Upper lobe of left lung (tissue), 6 donors: ENCODE measurements at regions not wholly inside any gene's neighbourhood (a gene's known extent, or its start where the extent isn't known, plus 50 kb on each side); places are given as distances from the start of the nearest gene placed in this dataset.

Source experiments
- ATAC-seq, 2 donors: fragments of 200-7000 bp; cut with Tn5 transposase; one replicate each; pipeline ENCODE4 v1.9.1; 2022; ENCODE audit warnings: mild to moderate bottlenecking in 2 of 2, moderate library complexity in 2 of 2; ENCODE audit not compliant: low FRiP score in 2 of 2
- DNase-seq, 2 donors: peaks; one replicate each; pipeline ENCODE4 v3.0.0-alpha.2; 2019 to 2020
- H3K27ac ChIP-seq, 4 donors: fragments of 200-600 bp; sonication (generic); one replicate each; pipeline ENCODE4 v1.5.1; 2016 to 2019
- H3K27me3 ChIP-seq, 4 donors: fragments of 200-600 bp; sonication (generic); one replicate each; pipeline ENCODE4 v1.5.1; 2017 to 2019
- H3K36me3 ChIP-seq, 4 donors: fragments of 200-600 bp; sonication (generic); one replicate each; pipeline ENCODE4 v1.5.1; 2016 to 2019
- H3K4me1 ChIP-seq, 4 donors: fragments of 200-600 bp; sonication (generic); one replicate each; pipeline ENCODE4 v1.5.1; 2018 to 2019
- H3K4me3 ChIP-seq, 4 donors: fragments of 200-600 bp; sonication (generic); one replicate each; pipeline ENCODE4 v1.5.1; 2017 to 2019; ENCODE audit warnings: mild to moderate bottlenecking in 2 of 4, moderate library complexity in 1 of 4
- H3K9me3 ChIP-seq, 4 donors: fragments of 200-600 bp; sonication (generic); one replicate each; pipeline ENCODE4 v1.5.1; 2018 to 2019
- CTCF ChIP-seq, 6 experiments: fragments of 450-650 bp in 4 of 6; fragments of 200-600 bp in 2 of 6; sonication (generic) in 2 of 6; IDR thresholded peaks; one replicate each; pipeline ENCODE4 v1.5.1; 2016 to 2019; ENCODE audit warnings: antibody characterized with exemption in 6 of 6
- EP300 ChIP-seq, 4 donors: sonication (generic); formaldehyde crosslinking; IDR thresholded peaks; one replicate each; pipeline ENCODE4 v1.5.1; 2017; ENCODE audit warnings: antibody characterized with exemption in 4 of 4, control low read depth in 2 of 4
- POLR2A ChIP-seq, 4 donors: fragments of 450-650 bp; IDR thresholded peaks; one replicate each; pipeline ENCODE4 v1.5.1; 2016 to 2017; ENCODE audit warnings: antibody characterized with exemption in 4 of 4, mild to moderate bottlenecking in 2 of 4
- POLR2AphosphoS5 ChIP-seq, 2 donors: sonication (generic); formaldehyde crosslinking; IDR thresholded peaks; one replicate each; pipeline ENCODE4 v1.5.1; 2017; ENCODE audit warnings: antibody characterized with exemption in 2 of 2
- WGBS, 2 donors: methylation state at CpG; one replicate each; pipeline ENCODE4 v1.1.5; 2017 to 2018; 5-methylcytosine and 5-hydroxymethylcytosine counted together
- donor health status: DM: no; HTN: no; CAD: no; lungs with moderate emphysema.
- donor health status: DM: no; HTN: yes; CAD: no; lungs with severe emphysema.

- H3K4me1 ChIP-seq = no peaks in the 10 kb centered on the region
- H3K27ac ChIP-seq = no peak overlapping the region
- no peaks in the 10 kb centered on the region for H3K27me3 ChIP-seq
- WGBS, 2 donors = 28 to 41% methylated on average over 2 of the region's 2 CpGs
- no peak for TF ChIP-seq POLR2A (IDR thresholded peaks at IDR 0.05)
- no peak for TF ChIP-seq CTCF (IDR thresholded peaks at IDR 0.05)
- no peak for TF ChIP-seq EP300 (IDR thresholded peaks at IDR 0.05)
- no peak for TF ChIP-seq POLR2AphosphoS5 (IDR thresholded peaks at IDR 0.05)
- no peaks in the 10 kb centered on the region for H3K36me3 ChIP-seq
- ATAC-seq = no peak
- H3K9me3 ChIP-seq = no peaks in the 10 kb centered on the region
- no peak overlapping the region for H3K4me3 ChIP-seq
- DNase-seq = no peak
Measured at GRCh38 chr3:153963012-153963411, 158.2 kb upstream of the ARHGEF26 start.

GRCh38 chr3:153967260-153967659, 153.9 kb upstream of the ARHGEF26 start:
- WGBS, 2 donors = 85 to 92% methylated on average over 2 of the region's 2 CpGs
- TF ChIP-seq EP300 (IDR thresholded peaks at IDR 0.05) (no peak), POLR2A (IDR thresholded peaks at IDR 0.05) (no peak), POLR2AphosphoS5 (IDR thresholded peaks at IDR 0.05) (no peak), CTCF (IDR thresholded peaks at IDR 0.05) (no peak)
- H3K27me3 ChIP-seq = no peaks in the 10 kb centered on the region
- DNase-seq (no peak), ATAC-seq (no peak)
- no peak overlapping the region for H3K4me3 ChIP-seq
- no peaks in the 10 kb centered on the region for H3K36me3 ChIP-seq
- no peaks in the 10 kb centered on the region for H3K9me3 ChIP-seq
- no peaks in the 10 kb centered on the region for H3K4me1 ChIP-seq
- no peak overlapping the region for H3K27ac ChIP-seq

- no peak for ATAC-seq
- DNase-seq = no peak
- no peak for TF ChIP-seq POLR2AphosphoS5 (IDR thresholded peaks at IDR 0.05)
- no peak for TF ChIP-seq POLR2A (IDR thresholded peaks at IDR 0.05)
- no peak for TF ChIP-seq CTCF (IDR thresholded peaks at IDR 0.05)
- TF ChIP-seq EP300 (IDR thresholded peaks at IDR 0.05) = no peak
- no peak overlapping the region for H3K4me3 ChIP-seq
- H3K4me1 ChIP-seq = no peaks in the 10 kb centered on the region
- no peak overlapping the region for H3K27ac ChIP-seq
- H3K36me3 ChIP-seq = no peaks in the 10 kb centered on the region
- H3K27me3 ChIP-seq = no peaks in the 10 kb centered on the region
- H3K9me3 ChIP-seq = no peaks in the 10 kb centered on the region
Measured at GRCh38 chr3:153970047-153970446, 151.1 kb upstream of the ARHGEF26 start.

GRCh38 chr3:153970741-153971347, 150.3 kb upstream of the ARHGEF26 start:
- no peak for TF ChIP-seq POLR2A (IDR thresholded peaks at IDR 0.05)
- TF ChIP-seq EP300 (IDR thresholded peaks at IDR 0.05) = no peak
- no peak for TF ChIP-seq CTCF (IDR thresholded peaks at IDR 0.05)
- TF ChIP-seq POLR2AphosphoS5 (IDR thresholded peaks at IDR 0.05) = no peak
- Histone ChIP-seq H3K4me3 (no peak overlapping the region), H3K27me3 (no peaks in the 10 kb centered on the region), H3K36me3 (no peaks in the 10 kb centered on the region), H3K27ac (no peak overlapping the region), H3K9me3 (no peaks in the 10 kb centered on the region), H3K4me1 (no peaks in the 10 kb centered on the region)
- no peak for DNase-seq
- 0% methylated on average over 1 of the region's 1 CpG for WGBS, 2 donors
- no peak for ATAC-seq

- TF ChIP-seq CTCF (IDR thresholded peaks at IDR 0.05) = no peak
- TF ChIP-seq POLR2A (IDR thresholded peaks at IDR 0.05) = no peak
- TF ChIP-seq EP300 (IDR thresholded peaks at IDR 0.05) = no peak
- TF ChIP-seq POLR2AphosphoS5 (IDR thresholded peaks at IDR 0.05) = no peak
- ATAC-seq = no peak
- no peaks in the 10 kb centered on the region for H3K27me3 ChIP-seq
- DNase-seq = no peak
- H3K9me3 ChIP-seq = no peaks in the 10 kb centered on the region
- H3K4me1 ChIP-seq = no peaks in the 10 kb centered on the region
- 46 to 88% methylated on average over 1 of the region's 1 CpG for WGBS, 2 donors
- H3K4me3 ChIP-seq = no peak overlapping the region
- H3K27ac ChIP-seq = no peak overlapping the region
- no peaks in the 10 kb centered on the region for H3K36me3 ChIP-seq
Measured at GRCh38 chr3:153972862-153973261, 148.3 kb upstream of the ARHGEF26 start.
